ENCODE measurements at regions not wholly inside any gene's neighbourhood (a gene's known extent, or its start where the extent isn't known, plus 50 kb on each side); places are given as distances from the start of the nearest gene placed in this dataset.

DNA sequence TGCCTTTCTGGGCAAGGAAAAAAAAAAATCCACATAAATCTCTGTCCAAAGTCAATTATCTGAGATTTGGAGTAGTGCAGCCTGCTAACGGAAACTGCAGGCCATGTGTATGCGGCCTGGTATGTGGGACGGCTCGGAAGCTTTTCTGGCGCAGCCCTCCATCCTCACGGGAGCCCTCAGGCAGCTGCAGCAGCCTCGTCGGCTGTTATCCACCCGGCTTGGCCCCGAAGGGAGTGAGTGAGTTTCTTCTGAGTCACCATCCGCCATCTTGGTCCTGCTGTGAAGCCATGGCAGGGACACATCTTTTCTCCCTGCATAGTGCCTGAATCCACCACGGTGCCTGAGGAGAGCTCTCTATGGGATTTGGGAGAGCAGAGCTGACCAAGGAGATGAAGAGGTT is 62.8 kb downstream of the POLR2M start:
- TF ChIP-seq CTCF (IDR thresholded peaks at IDR 0.05): no peak
- TF ChIP-seq POLR2A (IDR thresholded peaks at IDR 0.05): no peak

Measured in tibial nerve (tissue), 3 donors.